Femur (tissue), 1 donor: ENCODE measurements at regions not wholly inside any gene's neighbourhood (a gene's known extent, or its start where the extent isn't known, plus 50 kb on each side); places are given as distances from the start of the nearest gene placed in this dataset.

Experiments used
- DNase-seq: peaks from one replicate; pipeline ENCODE4 v3.0.0-alpha.2; 2017

DNA sequence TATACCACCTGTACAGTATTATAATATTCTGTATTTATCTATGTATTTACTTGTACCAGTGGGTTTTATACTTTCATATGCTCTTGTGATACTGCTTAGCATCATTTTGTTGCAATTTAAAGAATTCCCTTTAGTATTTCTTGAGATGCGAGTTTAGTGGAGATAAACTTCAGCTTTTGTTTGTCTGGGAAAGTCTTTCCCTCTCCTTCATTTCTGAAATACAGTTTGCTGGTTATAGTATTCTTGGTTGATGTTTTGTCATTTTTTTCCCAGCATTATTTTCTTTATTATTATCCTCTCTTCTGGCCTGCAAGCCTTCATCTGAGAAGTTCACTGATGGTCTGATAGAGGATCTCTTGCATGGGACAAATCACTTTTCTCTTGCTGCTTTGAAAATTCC, 136.6 kb upstream of the MCHR2 start:
- no peak for DNase-seq

DNA sequence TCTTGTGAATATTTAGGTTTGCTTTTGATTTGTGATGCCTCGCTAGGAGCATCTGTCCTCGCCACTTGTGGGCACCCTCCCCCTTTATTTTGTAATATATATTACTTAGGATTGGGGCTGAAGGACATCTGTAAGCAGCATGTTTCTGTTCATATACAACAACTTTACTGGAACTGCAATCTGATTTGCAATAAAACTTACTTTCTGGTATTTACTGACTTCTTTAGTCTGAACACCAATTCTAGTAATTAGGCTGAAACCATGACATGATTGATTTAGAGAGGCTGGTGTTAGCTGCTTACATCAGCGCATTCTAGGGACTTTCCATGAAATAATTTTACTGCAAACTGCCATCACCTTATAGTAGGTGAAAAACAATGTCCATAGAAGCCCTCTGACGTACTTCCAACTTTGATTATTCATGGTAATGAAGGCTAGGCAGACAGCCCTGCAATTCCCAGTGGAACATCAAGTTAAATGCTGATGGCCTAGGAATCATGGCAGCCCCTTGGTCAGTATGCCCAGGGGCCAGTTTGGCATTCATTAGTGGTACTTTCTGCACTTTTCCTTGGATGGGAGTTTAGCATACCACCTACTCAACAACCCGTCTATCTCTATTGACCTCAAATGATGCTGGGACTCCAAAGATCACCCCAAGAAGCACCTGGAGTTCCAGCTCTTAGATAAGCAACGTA, 132.9 kb upstream of the MCHR2 start:
- DNase-seq = no peak

DNA sequence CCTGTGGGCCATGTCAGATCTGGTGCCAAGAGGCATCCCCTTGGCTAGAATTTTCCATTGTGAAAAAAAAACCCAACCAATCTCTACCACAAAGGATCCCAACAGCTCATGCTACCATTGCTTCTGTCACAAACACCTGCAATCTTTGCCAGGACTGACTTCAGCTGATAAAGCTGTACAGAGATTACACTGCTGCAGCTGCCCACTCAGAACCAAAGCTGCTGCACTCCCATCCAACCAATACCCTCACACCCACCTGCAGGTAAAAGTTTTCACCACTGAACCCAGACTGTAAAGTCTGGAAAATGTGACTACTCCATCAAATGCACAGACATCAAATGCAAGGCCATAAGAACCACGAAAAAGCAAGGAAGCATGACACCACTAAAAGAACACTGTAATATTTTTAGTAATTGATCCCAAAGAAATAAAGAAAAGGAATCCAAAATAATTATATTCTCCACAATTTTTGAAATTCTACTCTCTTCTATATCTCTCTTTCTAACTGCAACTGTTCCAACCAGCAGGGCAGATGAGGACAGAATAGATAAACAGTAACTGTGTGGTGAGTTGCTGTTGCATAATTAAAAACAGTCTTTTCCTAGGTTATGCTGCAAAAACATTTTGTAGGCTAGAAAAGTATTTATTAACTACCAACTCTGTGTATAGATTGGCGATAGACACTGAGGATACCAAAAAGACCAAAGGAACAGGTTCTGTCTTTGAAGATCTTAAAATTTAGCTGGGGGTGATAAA, 128.0 kb upstream of the MCHR2 start:
- DNase-seq = no peak

DNA sequence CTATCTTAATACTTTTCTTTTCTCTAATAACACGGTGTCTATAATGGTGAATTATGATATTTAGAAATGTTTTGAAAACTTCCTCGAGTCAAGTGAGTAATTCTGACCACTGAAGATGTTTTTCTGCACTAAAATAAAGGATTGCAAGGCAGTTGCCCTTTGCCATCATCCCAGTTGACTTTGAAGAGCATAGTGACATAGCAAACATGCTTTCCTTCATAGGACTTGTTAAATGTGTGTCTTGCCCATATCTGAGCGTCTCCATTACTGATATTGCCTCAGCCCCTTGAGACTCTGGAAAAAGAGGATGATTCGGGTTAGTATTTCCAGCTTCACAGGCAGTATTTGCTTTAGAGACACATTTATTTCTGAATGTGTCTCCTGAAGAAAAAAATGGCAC, 125.2 kb upstream of the MCHR2 start:
- DNase-seq = no peak

DNA sequence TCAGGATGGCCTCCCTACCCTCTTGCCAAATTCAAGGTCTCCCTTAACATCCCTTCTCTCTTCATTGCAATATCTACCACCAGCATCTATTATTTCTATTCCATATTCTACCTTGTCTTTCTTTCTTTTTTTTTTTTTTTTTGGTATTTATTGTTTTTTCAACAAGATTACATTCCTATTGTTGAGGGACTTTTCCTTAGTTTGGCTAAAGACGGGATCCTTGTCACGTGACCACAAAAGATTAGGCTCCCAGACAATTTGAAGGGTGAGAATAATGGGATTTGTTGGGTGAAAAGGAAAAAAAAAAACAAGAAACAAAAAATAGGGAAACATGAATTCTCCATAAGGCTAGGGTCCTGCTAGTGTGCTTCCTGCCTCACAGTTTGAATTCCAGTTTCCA, 124.3 kb upstream of the MCHR2 start:
- no peak for DNase-seq

DNA sequence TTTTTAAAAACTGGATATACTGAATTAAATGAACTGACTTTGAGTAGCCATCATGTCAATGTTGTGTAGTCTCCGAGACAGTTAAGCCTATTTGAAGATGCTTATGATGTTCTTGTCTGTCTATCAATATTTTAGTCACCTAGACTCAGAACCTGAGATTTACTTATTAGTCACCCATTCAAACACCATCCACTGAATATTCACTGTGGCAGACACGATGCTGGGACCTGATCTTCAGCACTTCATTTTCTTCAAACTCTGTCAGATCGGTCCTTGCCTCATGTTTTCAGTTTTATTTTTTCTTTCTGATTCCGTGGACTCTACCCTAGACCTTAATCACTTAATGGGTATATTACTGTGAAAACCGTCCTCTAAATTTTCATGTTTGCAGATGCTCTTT, 123.7 kb upstream of the MCHR2 start:
- DNase-seq = no peak

DNA sequence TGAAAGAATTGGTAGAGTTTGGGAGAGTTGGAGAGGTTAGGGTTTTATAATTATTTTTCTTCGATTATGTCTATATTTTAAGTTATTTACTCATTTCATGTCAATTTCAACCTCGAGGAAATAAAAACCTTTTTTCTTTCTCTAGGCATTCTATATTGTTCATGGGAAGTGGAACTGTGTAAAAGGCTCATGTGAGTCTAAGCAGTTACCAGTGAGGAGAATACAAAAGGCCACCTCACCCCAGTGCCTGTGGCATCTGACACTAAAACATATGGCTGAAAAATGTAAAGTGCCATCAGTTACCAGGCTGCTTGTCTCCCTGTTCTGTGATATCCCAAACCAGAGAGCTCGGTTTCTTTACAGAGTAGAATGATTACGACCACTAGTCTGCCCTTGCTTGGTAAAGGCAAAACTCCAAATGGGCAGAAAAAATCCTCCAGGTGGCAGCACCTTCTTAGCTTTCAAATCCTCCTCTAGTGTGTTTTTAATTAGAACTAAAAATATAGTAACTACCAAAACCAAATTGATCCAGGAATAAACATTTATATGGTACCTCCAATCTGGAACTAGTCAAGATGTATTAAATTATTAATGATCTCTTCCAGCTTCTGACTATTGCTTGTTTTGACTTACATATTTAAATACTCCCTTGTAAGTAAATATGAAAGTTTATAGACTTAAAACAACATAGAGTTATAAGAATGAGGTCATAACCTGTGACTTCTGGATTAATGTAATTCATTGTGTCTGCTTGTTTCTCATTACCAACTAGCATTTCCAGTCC, 122.6 kb upstream of the MCHR2 start:
- DNase-seq = peak; percentile 65

- DNase-seq = no peak
These were observed 121.5 kb upstream of the MCHR2 start for GRCh38 chr6:100115407-100116101.

DNA sequence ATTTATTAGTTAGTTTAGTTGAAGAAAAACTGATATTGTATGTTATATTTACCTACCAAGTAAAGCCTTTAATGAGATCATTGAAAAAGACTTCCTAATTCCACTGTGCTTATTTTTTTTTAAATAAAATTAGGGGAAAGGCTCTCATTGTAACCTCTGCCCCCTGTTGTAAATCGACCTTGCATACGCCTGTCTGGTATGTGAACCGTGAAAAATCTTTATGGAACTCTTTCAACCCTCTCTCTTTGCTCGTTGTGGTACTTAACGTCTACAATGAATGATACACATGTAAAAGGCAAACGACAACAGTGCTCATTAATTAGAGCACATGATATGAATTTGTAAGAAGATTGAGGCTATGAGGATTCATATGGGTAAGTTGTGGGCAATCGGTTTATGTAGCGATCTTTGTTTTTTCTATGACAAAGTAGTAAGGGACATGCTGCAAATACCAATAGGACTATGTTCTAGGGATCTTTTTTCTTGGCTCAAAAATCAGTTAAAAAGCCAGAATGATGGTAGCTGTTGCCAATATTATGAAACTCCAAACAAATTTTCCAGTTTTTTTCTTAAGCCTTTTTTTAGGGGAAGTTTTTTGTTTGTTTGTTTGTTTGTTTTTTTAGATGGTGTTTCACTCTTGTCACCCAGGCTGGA, 119.0 kb upstream of the MCHR2 start:
- DNase-seq = no peak

DNA sequence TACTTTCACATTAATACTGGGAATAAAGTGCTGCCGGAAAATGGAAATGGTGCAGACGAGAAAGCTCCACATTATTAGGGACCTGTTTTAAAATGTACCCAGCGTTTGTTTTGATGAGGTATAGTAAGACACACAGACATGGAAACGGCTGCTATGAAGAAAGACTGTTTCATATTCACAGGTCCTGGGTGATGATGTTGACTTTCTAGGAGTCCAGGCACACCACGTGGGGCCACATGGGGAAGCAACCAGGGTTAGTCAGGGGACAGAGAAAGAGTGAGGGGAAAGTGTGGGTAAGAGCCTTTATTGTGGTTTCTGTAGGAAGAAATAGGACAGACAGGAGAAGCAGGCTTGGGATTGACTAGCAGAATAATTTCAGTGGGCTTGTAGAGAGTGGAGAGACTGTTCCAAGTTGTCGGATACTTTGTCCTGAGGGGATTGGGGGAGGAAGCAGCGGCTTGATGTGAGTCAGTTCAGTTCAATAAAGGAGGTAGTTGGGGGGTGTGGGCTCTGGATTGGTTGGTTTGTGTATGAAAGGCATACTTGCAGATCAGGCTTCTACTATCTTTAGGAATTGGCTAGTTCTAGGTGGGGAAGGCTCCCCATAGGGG, 112.0 kb upstream of the MCHR2 start:
- DNase-seq = no peak

DNA sequence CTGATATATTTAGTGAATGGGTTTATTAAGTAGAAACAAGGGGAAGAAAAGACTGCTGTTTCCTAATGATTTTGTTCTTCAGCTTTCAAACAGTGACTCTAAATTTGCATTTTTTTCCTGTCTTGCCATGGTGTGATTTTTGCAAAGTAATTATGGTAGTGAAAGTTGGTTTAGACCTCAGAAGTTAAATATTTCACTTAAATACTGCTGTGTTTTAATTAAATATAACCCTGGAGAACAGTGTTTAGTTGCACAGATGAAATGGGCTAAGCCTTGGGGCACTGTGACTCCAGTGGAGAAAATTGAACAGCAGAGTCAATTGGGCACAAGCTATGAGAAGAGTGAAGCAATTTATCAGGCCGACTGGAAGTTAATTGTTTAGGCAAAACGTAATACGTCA, 111.1 kb upstream of the MCHR2 start:
- no peak for DNase-seq

GRCh38 chr6:100103931-100104330, 109.9 kb upstream of the MCHR2 start:
- no peak for DNase-seq

DNA sequence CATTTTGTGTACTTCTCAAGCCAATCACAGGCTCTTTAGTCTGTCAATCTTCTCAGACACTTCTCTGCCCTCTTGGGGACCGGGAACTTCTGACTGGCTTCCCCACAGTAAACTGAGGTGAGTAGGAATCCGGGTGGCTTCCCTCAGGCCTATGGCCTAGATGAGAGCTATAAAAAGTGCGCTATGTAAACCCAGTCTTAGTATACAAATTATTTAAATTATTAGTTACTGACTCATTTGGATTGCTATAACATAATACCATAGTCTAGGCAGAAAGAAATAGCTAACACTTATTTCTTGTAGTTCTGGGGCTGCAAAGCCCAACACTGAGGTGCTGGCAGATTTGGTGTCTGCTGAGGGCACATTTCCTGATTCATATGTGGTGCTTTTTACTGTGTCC, 109.2 kb upstream of the MCHR2 start:
- DNase-seq = no peak

- no peak for DNase-seq
These were observed 107.6 kb upstream of the MCHR2 start for GRCh38 chr6:100101644-100102043.

- DNase-seq = no peak
These were observed 106.8 kb upstream of the MCHR2 start for GRCh38 chr6:100100776-100101175.

GRCh38 chr6:100099189-100100074, 105.4 kb upstream of the MCHR2 start:
- no peak for DNase-seq

DNA sequence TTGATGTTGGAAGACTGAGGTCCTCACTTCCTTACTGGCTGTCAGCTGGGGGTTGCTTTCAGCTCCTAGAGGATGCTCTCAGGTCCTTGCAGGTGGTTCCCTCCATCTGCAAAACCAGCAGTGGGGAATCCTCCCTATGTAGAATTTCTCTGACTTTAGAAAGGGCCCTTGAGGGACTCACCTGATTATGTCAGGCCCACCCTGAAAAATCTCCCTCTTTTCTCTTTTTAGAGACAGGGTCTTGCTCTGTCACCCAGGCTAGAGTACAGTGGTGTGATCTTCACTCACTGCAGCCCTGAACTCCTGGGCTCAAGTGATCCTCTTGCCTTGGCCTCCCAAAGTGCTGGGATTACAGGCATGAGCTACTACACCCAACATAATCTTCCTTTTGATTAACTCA, 102.9 kb upstream of the MCHR2 start:
- DNase-seq = no peak

- no peak for DNase-seq
These were observed 102.3 kb upstream of the MCHR2 start for GRCh38 chr6:100096341-100096740.

DNA sequence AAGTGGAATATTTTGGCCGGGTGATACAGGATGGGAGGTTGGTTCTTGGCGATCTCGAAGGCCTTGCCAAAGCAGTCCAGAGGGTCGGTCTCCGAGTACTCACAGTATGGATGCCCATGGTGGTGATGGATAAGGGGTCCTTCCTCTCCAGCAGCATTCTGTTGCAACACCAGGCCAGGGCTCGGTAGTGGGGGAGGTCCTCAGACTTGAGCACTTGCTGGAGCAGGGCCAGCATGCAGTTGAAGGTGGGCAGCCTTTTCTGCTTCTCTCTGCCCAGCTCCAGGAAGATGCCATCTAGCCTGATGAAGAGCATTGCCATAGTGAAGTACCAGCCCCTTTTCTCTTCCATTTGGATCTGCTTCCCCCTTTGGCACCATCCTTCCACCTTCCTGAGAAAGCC, 99.4 kb upstream of the MCHR2 start:
- DNase-seq = no peak

GRCh38 chr6:100088009-100088408, 94.0 kb upstream of the MCHR2 start:
- no peak for DNase-seq

- no peak for DNase-seq
These were observed 91.0 kb upstream of the MCHR2 start for GRCh38 chr6:100084991-100085364.
